NB4 (cell line): ENCODE measurements at regions not wholly inside any gene's neighbourhood (a gene's known extent, or its start where the extent isn't known, plus 50 kb on each side); places are given as distances from the start of the nearest gene placed in this dataset.

Source experiments
- MYC ChIP-seq: IDR thresholded peaks from 2 replicates; pipeline ENCODE4 v1.6.1; 2011; ENCODE audit warnings: low read depth, low read length
- POLR2A ChIP-seq: IDR thresholded peaks from 2 replicates; pipeline ENCODE4 v1.6.1; 2011; ENCODE audit warnings: mild to moderate bottlenecking; ENCODE audit not compliant: insufficient read length; ENCODE audit errors: extremely low read depth
- TF ChIP-seq, protein P1 (sequence below): IDR thresholded peaks from one replicate; pipeline ENCODE4 v1.5.1; 2012; ENCODE audit warnings: low read depth, low read length
- TF ChIP-seq, protein P2 (sequence below): IDR thresholded peaks from 2 replicates; pipeline ENCODE4 v1.6.1; 2011; ENCODE audit warnings: low read depth, low read length

DNA sequence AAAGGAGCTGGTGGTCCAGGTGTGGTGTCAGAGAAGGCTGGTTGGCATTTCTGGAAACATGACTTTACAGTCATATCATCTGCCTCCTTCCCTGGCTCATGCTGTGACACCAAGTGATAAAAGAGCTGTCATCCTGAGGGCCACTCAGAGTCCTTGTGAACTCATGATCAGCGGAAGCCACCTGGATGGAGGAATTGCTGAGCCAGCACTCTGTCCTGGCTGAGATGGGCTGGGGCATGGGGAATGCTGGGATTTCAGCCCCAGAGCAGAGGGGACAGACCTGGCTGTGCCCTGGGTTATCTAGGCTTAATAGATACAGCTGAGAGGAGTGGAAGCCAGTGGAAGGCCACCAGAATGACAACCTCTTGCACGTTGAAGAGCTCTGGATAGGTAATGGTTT lies 214.3 kb downstream of the DHX35 start:
- TF ChIP-seq, protein P1, sequence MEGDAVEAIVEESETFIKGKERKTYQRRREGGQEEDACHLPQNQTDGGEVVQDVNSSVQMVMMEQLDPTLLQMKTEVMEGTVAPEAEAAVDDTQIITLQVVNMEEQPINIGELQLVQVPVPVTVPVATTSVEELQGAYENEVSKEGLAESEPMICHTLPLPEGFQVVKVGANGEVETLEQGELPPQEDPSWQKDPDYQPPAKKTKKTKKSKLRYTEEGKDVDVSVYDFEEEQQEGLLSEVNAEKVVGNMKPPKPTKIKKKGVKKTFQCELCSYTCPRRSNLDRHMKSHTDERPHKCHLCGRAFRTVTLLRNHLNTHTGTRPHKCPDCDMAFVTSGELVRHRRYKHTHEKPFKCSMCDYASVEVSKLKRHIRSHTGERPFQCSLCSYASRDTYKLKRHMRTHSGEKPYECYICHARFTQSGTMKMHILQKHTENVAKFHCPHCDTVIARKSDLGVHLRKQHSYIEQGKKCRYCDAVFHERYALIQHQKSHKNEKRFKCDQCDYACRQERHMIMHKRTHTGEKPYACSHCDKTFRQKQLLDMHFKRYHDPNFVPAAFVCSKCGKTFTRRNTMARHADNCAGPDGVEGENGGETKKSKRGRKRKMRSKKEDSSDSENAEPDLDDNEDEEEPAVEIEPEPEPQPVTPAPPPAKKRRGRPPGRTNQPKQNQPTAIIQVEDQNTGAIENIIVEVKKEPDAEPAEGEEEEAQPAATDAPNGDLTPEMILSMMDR = no peak
- TF ChIP-seq MYC (no peak), POLR2A (no peak)
- TF ChIP-seq, protein P2, sequence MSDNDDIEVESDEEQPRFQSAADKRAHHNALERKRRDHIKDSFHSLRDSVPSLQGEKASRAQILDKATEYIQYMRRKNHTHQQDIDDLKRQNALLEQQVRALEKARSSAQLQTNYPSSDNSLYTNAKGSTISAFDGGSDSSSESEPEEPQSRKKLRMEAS = no peak
